VCaP (cell line): ENCODE measurements at regions not wholly inside any gene's neighbourhood (a gene's known extent, or its start where the extent isn't known, plus 50 kb on each side); places are given as distances from the start of the nearest gene placed in this dataset.

Source experiments
- H3K27ac ChIP-seq: fragments of 450-650 bp; 2 replicates; pipeline ENCODE4 v1.5.1; 2017
- CTCF ChIP-seq: fragments of 450-650 bp; conservative IDR thresholded peaks from 2 replicates; pipeline ENCODE4 v1.5.1; 2017; ENCODE audit warnings: mild to moderate bottlenecking, moderate library complexity

GRCh38 chr11:41826085-41826484, 366.6 kb upstream of the LRRC4C start:
- H3K27ac ChIP-seq: no peak overlapping the region

GRCh38 chr11:41836431-41836830, 377.0 kb upstream of the LRRC4C start:
- no peak for TF ChIP-seq CTCF
- no peak overlapping the region for H3K27ac ChIP-seq

More at GRCh38 chr11:41826085-41826484, 366.6 kb upstream of the LRRC4C start:
- no peak for TF ChIP-seq CTCF

DNA sequence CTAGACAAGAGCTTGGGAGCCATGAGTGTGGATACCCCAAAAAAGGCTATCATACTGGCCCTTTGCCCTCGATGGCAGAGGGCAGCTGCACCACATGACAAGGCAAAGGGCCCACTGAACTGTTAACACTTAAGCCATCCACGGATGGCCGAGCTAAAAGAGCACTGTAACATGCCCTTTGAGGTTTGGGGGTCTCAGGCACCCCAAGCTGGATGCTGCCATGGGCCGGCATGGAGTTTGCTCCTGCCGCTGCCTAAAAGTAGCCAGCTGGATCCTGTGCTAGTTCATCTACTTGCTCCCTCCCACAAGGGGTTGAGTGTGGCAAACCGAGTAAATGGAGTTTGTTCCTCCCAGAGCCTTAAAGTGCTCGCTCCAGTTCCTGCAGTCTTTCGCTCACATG, 383.2 kb upstream of the LRRC4C start:
- no peak overlapping the region for H3K27ac ChIP-seq
- TF ChIP-seq CTCF: no peak

GRCh38 chr11:41845066-41845465, 385.6 kb upstream of the LRRC4C start:
- H3K27ac ChIP-seq: no peak overlapping the region
- no peak for TF ChIP-seq CTCF

- TF ChIP-seq CTCF: no peak
- H3K27ac ChIP-seq: no peak overlapping the region
Measured at GRCh38 chr11:41848349-41848748, 388.9 kb upstream of the LRRC4C start.

DNA sequence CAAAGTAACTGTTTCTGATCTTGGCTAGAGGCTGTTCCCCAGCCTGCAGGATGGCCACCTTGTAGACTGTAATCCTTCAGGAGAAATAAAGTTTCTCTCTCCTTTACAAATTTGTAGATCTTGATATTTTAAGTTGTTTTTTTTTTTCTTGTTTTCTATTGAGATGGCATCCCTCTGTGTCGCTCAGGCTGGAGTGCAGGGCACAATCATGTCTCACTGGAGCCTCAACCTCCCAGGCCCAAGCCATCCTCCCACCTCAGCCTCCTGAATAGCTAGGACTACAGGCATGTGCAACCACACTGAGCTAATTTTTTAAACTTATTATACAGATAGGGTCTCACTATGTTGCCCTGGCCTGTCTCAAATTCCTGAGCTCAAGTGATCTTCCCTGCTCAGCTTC, 389.8 kb upstream of the LRRC4C start:
- no peak overlapping the region for H3K27ac ChIP-seq
- TF ChIP-seq CTCF: no peak

DNA sequence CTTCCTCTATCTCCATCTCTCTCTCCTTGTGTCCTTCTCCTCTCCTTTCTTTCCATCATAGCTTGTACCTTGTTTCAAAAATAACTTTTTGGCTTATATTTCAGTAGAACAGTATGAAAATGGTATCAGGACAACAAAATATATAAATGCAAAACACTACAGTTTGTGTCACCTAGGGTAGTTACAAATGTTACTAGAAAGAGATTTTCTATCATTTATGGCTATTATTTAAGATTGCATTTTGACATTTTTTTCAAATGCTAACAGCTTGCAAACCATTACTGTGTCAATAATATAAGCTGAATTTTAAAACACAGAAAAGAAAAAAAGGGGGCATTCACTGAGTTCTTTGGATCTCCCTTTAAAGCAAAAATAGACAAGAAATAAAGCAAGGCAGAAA, 392.3 kb upstream of the LRRC4C start:
- TF ChIP-seq CTCF: no peak
- no peak overlapping the region for H3K27ac ChIP-seq

- TF ChIP-seq CTCF: no peak
- H3K27ac ChIP-seq: no peak overlapping the region
Measured at GRCh38 chr11:41861838-41862237, 402.4 kb upstream of the LRRC4C start.
